ENCODE measurements at regions not wholly inside any gene's neighbourhood (a gene's known extent, or its start where the extent isn't known, plus 50 kb on each side); places are given as distances from the start of the nearest gene placed in this dataset.
A peak's percentile ranks its signal among the peaks of the same experiment; 100 is the strongest.

- Histone ChIP-seq H3K4me3 (no peak overlapping the region), H3K4me1 (no peaks in the 10 kb centered on the region), H3K9me3 (no peaks in the 10 kb centered on the region), H3K27ac (peak overlapping the region in 1 of 2 donors; percentile 91), H3K36me3 (no peaks in the 10 kb centered on the region), H3K27me3 (no peaks in the 10 kb centered on the region)
- DNase-seq (ENCODE audit: low spot score in 2 of 2), result no peak
- intact Hi-C loops (cut with DNase I; ENCODE audit: low total_unique reads), result no loop called here
- TF ChIP-seq POLR2A (IDR thresholded peaks at IDR 0.05) (no peak), CTCF (IDR thresholded peaks at IDR 0.05) (no peak), POLR2AphosphoS5 (IDR thresholded peaks at IDR 0.05) (no peak)
These were observed 253.9 kb downstream of the RHOU start for GRCh38 chr1:228989176-228989575.

GRCh38 chr1:228989676-228989991, 254.4 kb downstream of the RHOU start:
- Histone ChIP-seq H3K27ac (peak overlapping the region; percentile 40 to 91), H3K36me3 (no peaks in the 10 kb centered on the region), H3K27me3 (no peaks in the 10 kb centered on the region), H3K9me3 (no peaks in the 10 kb centered on the region), H3K4me1 (no peaks in the 10 kb centered on the region), H3K4me3 (no peak overlapping the region)
- intact Hi-C loops (cut with DNase I; ENCODE audit: low total_unique reads), result no loop called here
- no peak for DNase-seq (ENCODE audit: low spot score in 2 of 2)
- no peak for TF ChIP-seq POLR2A (IDR thresholded peaks at IDR 0.05)
- no peak for TF ChIP-seq POLR2AphosphoS5 (IDR thresholded peaks at IDR 0.05)
- TF ChIP-seq CTCF (IDR thresholded peaks at IDR 0.05), result no peak

- no peaks in the 10 kb centered on the region for H3K36me3 ChIP-seq
- no peak for DNase-seq (ENCODE audit: low spot score in 2 of 2)
- intact Hi-C loops (cut with DNase I; ENCODE audit: low total_unique reads), result no loop called here
- no peak overlapping the region for H3K4me3 ChIP-seq
- no peaks in the 10 kb centered on the region for H3K9me3 ChIP-seq
- H3K4me1 ChIP-seq, result no peaks in the 10 kb centered on the region
- TF ChIP-seq POLR2AphosphoS5 (IDR thresholded peaks at IDR 0.05) (peak; percentile 8 to 83 (median 26)), CTCF (IDR thresholded peaks at IDR 0.05) (no peak)
- peak overlapping the region; percentile 40 to 91 for H3K27ac ChIP-seq
- H3K27me3 ChIP-seq, result no peaks in the 10 kb centered on the region
These were observed 254.9 kb downstream of the RHOU start for GRCh38 chr1:228989992-228990827.

- H3K4me3 ChIP-seq, result no peak overlapping the region
- H3K36me3 ChIP-seq, result no peaks in the 10 kb centered on the region
- intact Hi-C loops (cut with DNase I; ENCODE audit: low total_unique reads), result no loop called here
- TF ChIP-seq CTCF (IDR thresholded peaks at IDR 0.05), result no peak
- TF ChIP-seq POLR2A (IDR thresholded peaks at IDR 0.05), result no peak
- no peak for TF ChIP-seq POLR2AphosphoS5 (IDR thresholded peaks at IDR 0.05)
- H3K9me3 ChIP-seq, result no peaks in the 10 kb centered on the region
- H3K27ac ChIP-seq, result peak overlapping the region in 1 of 2 donors; percentile 91
- H3K4me1 ChIP-seq, result no peaks in the 10 kb centered on the region
- no peaks in the 10 kb centered on the region for H3K27me3 ChIP-seq
- no peak for DNase-seq (ENCODE audit: low spot score in 2 of 2)
These were observed 255.8 kb downstream of the RHOU start for GRCh38 chr1:228990906-228991569.

- H3K36me3 ChIP-seq, result no peaks in the 10 kb centered on the region
- H3K4me1 ChIP-seq, result no peaks in the 10 kb centered on the region
- DNase-seq (ENCODE audit: low spot score in 2 of 2), result no peak
- no peaks in the 10 kb centered on the region for H3K9me3 ChIP-seq
- no peak overlapping the region for H3K4me3 ChIP-seq
- TF ChIP-seq POLR2AphosphoS5 (IDR thresholded peaks at IDR 0.05) (no peak), POLR2A (IDR thresholded peaks at IDR 0.05) (no peak), CTCF (IDR thresholded peaks at IDR 0.05) (no peak)
- no peak overlapping the region for H3K27ac ChIP-seq
- intact Hi-C loops (cut with DNase I; ENCODE audit: low total_unique reads), result no loop called here
- no peaks in the 10 kb centered on the region for H3K27me3 ChIP-seq
These were observed 256.8 kb downstream of the RHOU start for GRCh38 chr1:228992044-228992443.

Data from breast epithelium (tissue), 4 donors.